GM18867 (cell line): ENCODE measurements at regions not wholly inside any gene's neighbourhood (a gene's known extent, or its start where the extent isn't known, plus 50 kb on each side); places are given as distances from the start of the nearest gene placed in this dataset.

Source experiments
- ATAC-seq: cut with Tn5 transposase; IDR thresholded peaks from one replicate; pipeline ENCODE4 v1.9.1; 2021; ENCODE audit warnings: mild to moderate bottlenecking, moderate library complexity; ENCODE audit not compliant: unreplicated experiment

GRCh38 chr7:137172105-137172590, 171.4 kb downstream of the PTN start:
- ATAC-seq: no peak

GRCh38 chr7:137169282-137169698, 174.2 kb downstream of the PTN start:
- ATAC-seq: peak; percentile 50

GRCh38 chr7:137167609-137168008, 175.9 kb downstream of the PTN start:
- ATAC-seq: no peak

- ATAC-seq: no peak
These were observed 177.2 kb downstream of the PTN start for GRCh38 chr7:137166363-137166762.

- no peak for ATAC-seq
These were observed 177.7 kb downstream of the PTN start for GRCh38 chr7:137165786-137166185.

GRCh38 chr7:137165241-137165640, 178.3 kb downstream of the PTN start:
- ATAC-seq: no peak

- ATAC-seq: no peak
These were observed 179.3 kb downstream of the PTN start for GRCh38 chr7:137164251-137164650.

- ATAC-seq: no peak
These were observed 183.3 kb downstream of the PTN start for GRCh38 chr7:137160236-137160635.

GRCh38 chr7:137157256-137157655, 186.3 kb downstream of the PTN start:
- no peak for ATAC-seq

GRCh38 chr7:137151690-137152052, 191.9 kb downstream of the PTN start:
- no peak for ATAC-seq

GRCh38 chr7:137151041-137151689, 192.4 kb downstream of the PTN start:
- no peak for ATAC-seq

GRCh38 chr7:137147338-137147720, 196.2 kb downstream of the PTN start:
- no peak for ATAC-seq

- ATAC-seq: no peak
These were observed 196.8 kb downstream of the PTN start for GRCh38 chr7:137146552-137147337.

GRCh38 chr7:137146012-137146455, 197.5 kb downstream of the PTN start:
- no peak for ATAC-seq

- no peak for ATAC-seq
These were observed 201.2 kb downstream of the PTN start for GRCh38 chr7:137142376-137142775.

GRCh38 chr7:137135654-137136350, 207.7 kb downstream of the PTN start:
- ATAC-seq: no peak

- no peak for ATAC-seq
These were observed 212.8 kb downstream of the PTN start for GRCh38 chr7:137130751-137131158.

GRCh38 chr7:137129025-137129424, 214.5 kb downstream of the PTN start:
- ATAC-seq: no peak

- ATAC-seq: no peak
These were observed 215.7 kb downstream of the PTN start for GRCh38 chr7:137127806-137128205.

GRCh38 chr7:137127058-137127457, 216.5 kb downstream of the PTN start:
- no peak for ATAC-seq

GRCh38 chr7:137122145-137122544, 221.4 kb downstream of the PTN start:
- ATAC-seq: no peak

- ATAC-seq: peak; percentile 97
These were observed 222.8 kb downstream of the PTN start for GRCh38 chr7:137120690-137121089.
